Thyroid gland (tissue), 4 donors: ENCODE measurements at regions not wholly inside any gene's neighbourhood (a gene's known extent, or its start where the extent isn't known, plus 50 kb on each side); places are given as distances from the start of the nearest gene placed in this dataset.

Experiments used
- CTCF ChIP-seq, 6 experiments: fragments of 200-600 bp in 3 of 6; fragments of 450-650 bp in 3 of 6; sonication (generic) in 3 of 6; IDR thresholded peaks; one replicate each; pipeline ENCODE4 v1.5.1; 2016 to 2019; ENCODE audit warnings: antibody characterized with exemption in 6 of 6, mild to moderate bottlenecking in 2 of 6, inconsistent platforms in 1 of 6, moderate library complexity in 1 of 6
- POLR2A ChIP-seq, 2 donors: fragments of 450-650 bp; IDR thresholded peaks; one replicate each; pipeline ENCODE4 v1.6.1; 2017; ENCODE audit warnings: antibody characterized with exemption in 2 of 2, mild to moderate bottlenecking in 2 of 2, moderate library complexity in 1 of 2

GRCh38 chr1:55786396-55786795, 571.2 kb upstream of the USP24 start:
- TF ChIP-seq POLR2A (IDR thresholded peaks at IDR 0.05) (no peak), CTCF (IDR thresholded peaks at IDR 0.05) (no peak)
